ENCODE measurements at regions not wholly inside any gene's neighbourhood (a gene's known extent, or its start where the extent isn't known, plus 50 kb on each side); places are given as distances from the start of the nearest gene placed in this dataset.

- no peak for DNase-seq (ENCODE audit: low read depth in 3 of 3, low spot score in 2 of 3)
Measured at GRCh38 chr3:70421506-70421905, 109.1 kb upstream of the MDFIC2 start.

- DNase-seq (ENCODE audit: low read depth in 3 of 3, low spot score in 2 of 3), result no peak
Measured at GRCh38 chr3:70409018-70409417, 96.6 kb upstream of the MDFIC2 start.

GRCh38 chr3:70400194-70400593 is 87.8 kb upstream of the MDFIC2 start:
- DNase-seq (ENCODE audit: low read depth in 3 of 3, low spot score in 2 of 3), result no peak

- DNase-seq (ENCODE audit: low read depth in 3 of 3, low spot score in 2 of 3), result no peak
Measured at GRCh38 chr3:70393881-70394612, 81.6 kb upstream of the MDFIC2 start.

- DNase-seq (ENCODE audit: low read depth in 3 of 3, low spot score in 2 of 3), result no peak
Measured at GRCh38 chr3:70392227-70392626, 79.8 kb upstream of the MDFIC2 start.

- no peak for DNase-seq (ENCODE audit: low read depth in 3 of 3, low spot score in 2 of 3)
Measured at GRCh38 chr3:70387889-70388288, 75.5 kb upstream of the MDFIC2 start.

GRCh38 chr3:70386846-70387245 is 74.4 kb upstream of the MDFIC2 start:
- no peak for DNase-seq (ENCODE audit: low read depth in 3 of 3, low spot score in 2 of 3)

- DNase-seq (ENCODE audit: low read depth in 3 of 3, low spot score in 2 of 3), result no peak
Measured at GRCh38 chr3:70386043-70386442, 73.6 kb upstream of the MDFIC2 start.

GRCh38 chr3:70383360-70383831 is 71.0 kb upstream of the MDFIC2 start:
- no peak for DNase-seq (ENCODE audit: low read depth in 3 of 3, low spot score in 2 of 3)

- DNase-seq (ENCODE audit: low read depth in 3 of 3, low spot score in 2 of 3), result no peak
Measured at GRCh38 chr3:70374179-70374578, 61.7 kb upstream of the MDFIC2 start.

All from right renal cortex interstitium (tissue), 3 donors.